ENCODE measurements at regions not wholly inside any gene's neighbourhood (a gene's known extent, or its start where the extent isn't known, plus 50 kb on each side); places are given as distances from the start of the nearest gene placed in this dataset.

GRCh38 chr1:218582646-218583045 is 237.5 kb downstream of the TGFB2 start:
- DNase-seq (ENCODE audit: low spot score), result no peak

GRCh38 chr1:218584418-218585155 is 239.5 kb downstream of the TGFB2 start:
- DNase-seq (ENCODE audit: low spot score), result peak; percentile 1

GRCh38 chr1:218585511-218586184 is 240.5 kb downstream of the TGFB2 start:
- DNase-seq (ENCODE audit: low spot score), result peak; percentile 72

- DNase-seq (ENCODE audit: low spot score), result no peak
These were observed 242.8 kb downstream of the TGFB2 start for GRCh38 chr1:218587900-218588299.

DNA sequence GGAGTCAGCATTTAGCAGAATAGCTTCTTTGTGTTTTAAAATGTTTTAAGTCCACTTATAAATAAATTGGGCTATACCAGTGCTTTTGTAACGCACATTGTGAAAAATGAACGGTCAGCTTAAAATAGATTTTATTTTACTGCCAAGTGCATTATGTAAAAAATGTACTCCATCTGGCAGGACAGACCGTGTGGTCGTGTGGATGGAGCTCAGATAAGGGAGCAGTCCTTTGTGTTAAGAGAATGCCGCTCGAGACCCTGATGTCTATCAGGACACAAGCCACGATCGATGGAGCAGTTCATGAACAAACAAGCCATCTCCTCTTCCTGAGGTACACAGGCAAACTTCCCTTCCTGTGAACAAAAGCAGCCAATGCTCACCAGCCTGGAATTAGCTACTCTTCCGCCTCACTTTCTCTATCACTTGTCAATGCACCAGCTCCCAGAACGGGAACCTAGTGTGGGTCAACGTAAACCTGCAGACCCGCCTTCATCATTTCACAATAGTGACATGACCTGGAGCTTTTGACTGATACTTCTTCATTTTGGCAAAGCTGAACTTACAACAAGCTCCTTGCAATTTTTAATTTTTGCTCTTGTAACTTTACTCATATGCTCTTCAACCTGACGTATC is 243.5 kb downstream of the TGFB2 start:
- DNase-seq (ENCODE audit: low spot score), result no peak

DNA sequence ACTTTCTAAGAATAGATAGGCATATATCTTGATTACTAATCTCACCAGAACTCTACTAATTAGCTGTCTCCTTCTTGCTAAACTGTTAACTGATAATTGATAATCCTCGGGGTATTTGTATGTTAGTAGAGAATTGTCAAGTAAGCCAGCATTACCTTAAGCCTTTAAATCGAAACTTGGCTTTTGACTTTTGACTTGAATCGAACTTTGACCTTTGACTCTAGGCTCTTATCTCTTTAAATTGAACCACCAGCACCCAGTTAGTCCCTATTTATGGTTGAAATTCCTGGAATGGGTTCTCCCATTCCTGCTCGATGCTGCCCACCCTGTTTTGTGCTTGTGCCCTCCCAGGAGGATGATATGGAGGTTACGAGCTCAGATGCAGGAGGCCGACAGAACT is 244.4 kb downstream of the TGFB2 start:
- DNase-seq (ENCODE audit: low spot score), result no peak

DNA sequence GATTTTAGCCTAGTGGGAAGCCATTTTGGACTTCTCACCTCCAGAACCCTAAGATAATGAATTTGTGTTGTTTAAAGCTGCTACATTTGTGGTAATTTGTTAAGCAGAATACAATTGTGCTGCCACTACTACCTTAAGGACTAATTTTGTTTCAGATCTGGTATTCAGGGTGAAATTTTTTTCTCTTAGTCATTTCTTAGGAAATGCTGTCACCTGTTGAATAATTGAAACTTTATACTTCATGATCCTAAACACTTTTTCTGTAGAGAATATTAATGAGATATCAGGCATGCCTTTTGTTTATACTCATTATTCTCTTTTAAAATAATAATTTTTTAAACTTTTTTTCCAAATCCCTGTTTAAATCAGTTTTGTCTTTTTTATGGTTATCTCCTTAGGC is 246.8 kb downstream of the TGFB2 start:
- DNase-seq (ENCODE audit: low spot score), result no peak

DNA sequence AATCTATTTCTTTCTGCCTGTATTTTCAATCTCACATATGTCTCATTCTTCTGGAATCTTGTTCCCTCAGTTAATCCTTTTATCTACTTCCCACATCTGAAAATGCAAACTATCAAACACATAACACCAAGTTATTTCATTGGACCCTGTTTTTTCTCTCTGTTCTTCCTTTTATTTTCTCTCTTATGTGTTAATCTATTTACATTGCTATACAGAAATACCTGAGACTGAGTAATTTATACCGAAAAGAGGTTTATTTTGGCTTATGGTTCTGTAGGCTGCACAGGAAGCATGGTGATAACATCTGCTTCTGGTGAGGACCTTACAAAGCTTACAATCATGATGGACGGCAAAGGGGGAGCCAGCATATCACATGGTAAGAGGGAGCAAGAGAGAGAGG is 247.6 kb downstream of the TGFB2 start:
- no peak for DNase-seq (ENCODE audit: low spot score)

DNA sequence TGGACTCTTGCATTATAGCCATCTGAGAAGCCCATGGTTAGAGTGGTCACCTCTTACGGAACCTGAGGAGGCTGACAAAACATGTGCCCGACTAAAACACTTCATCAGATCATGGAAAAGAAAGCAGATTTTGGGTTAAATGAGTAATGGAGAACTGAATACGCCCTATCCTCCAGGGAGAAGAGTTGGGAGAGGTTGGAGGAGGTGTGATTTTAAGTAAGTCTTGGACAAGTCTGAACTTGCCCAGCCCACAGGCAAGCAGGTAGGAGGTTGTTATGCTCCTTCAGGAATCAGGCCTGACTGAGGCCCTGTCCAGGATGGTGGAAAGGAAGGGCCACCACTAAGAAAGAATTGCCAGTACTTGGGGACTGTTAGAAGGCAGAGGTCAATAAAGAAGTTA is 255.8 kb downstream of the TGFB2 start:
- DNase-seq (ENCODE audit: low spot score), result no peak

- DNase-seq (ENCODE audit: low spot score), result no peak
These were observed 259.1 kb downstream of the TGFB2 start for GRCh38 chr1:218604217-218604616.

- DNase-seq (ENCODE audit: low spot score), result no peak
These were observed 266.9 kb downstream of the TGFB2 start for GRCh38 chr1:218611916-218612585.

DNA sequence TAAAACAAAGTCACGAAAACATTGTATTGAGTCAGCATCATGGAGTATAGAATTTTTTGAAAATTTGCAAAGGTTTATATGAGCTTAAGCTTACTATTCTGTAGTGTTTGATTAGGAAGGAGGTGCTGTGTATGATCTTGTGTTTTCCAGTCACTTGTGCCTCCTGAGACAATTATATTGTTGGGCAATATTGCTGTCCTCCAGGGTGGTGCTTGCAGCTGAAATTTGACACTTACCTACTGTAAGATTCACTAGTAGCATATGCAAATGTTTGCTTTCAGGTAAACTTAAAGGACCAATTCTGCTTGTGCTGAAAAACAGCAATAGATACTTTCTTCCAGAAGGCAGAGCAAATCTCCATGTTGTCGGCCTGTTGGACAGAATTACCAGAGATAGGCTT is 268.0 kb downstream of the TGFB2 start:
- DNase-seq (ENCODE audit: low spot score), result no peak

GRCh38 chr1:218614031-218614430 is 268.9 kb downstream of the TGFB2 start:
- no peak for DNase-seq (ENCODE audit: low spot score)

DNA sequence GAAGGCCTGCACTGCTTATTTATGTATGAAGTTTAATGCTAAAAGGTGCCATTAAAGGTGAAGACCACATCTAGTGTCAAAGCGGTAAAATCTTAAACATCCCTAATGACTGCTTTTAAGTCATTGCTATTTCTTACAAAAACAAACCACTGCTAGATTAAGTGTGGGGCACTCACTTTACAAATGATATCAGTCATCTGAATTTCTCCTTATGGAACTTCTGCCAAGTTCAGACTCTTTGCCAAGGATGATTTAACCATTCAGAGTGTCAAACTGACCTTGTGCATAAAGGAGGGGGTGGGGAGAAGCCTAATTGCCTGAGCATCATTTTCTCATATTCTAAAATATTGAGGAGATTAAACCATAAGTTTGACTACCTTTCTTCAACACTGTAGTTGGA is 271.5 kb downstream of the TGFB2 start:
- DNase-seq (ENCODE audit: low spot score), result no peak

GRCh38 chr1:218617986-218618385 is 272.9 kb downstream of the TGFB2 start:
- no peak for DNase-seq (ENCODE audit: low spot score)

- no peak for DNase-seq (ENCODE audit: low spot score)
These were observed 275.8 kb downstream of the TGFB2 start for GRCh38 chr1:218620956-218621355.

DNA sequence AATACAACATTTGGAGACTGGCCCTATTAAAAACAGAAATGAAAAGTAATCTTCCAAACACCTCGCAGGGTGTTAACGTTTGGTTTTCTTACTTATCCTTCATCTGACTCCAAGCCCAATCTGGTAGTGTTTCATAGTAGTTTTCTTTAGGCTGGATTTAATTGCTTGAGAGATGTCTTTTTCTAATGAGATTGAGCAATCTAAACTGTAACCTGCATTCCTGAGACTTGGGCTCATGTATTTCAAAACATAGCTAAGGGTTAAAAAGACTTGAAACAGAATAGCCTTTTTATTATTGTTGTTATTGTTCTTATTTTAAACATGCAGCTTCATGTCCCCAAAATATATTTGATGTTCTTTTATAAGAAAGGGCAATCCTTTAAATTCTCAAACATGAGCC is 278.9 kb downstream of the TGFB2 start:
- DNase-seq (ENCODE audit: low spot score), result no peak

- no peak for DNase-seq (ENCODE audit: low spot score)
These were observed 280.3 kb downstream of the TGFB2 start for GRCh38 chr1:218625393-218625792.

DNA sequence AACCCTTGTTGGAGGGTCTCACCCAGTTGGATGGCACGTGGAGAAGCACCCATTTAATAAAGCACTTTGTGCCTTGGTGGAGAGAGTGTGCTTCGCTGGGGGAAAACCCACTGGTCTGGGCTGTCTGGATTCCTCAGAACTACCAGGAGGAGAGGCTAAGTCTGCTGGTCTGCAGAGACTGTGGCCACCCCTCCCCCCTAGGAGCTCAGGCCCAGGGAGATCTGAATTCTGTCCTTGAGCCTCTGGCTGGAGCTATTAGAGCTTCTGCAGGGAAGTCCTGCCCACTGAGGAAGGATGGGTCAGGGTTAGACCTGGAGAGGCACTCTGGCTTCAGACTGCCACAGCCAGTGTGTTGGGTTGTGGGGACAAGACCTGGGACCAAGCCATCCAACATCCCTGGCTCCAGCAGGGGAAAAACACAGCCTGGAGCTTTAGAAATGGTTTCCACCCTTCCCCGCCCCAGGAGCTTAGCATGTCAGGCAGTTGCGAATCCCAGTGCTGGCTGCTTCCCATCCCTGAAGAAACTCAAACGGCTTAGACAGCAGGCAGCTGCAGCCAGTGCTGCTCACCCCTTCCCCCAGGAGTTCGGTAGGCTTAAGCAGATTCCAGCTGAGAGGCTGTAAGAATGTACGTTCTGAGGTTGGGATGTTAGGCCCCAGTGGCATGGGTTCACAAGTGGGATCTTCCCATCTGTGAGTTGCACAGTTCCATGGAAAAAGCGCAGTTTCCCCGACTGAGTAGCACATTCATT is 288.3 kb downstream of the TGFB2 start:
- DNase-seq (ENCODE audit: low spot score), result no peak

DNA sequence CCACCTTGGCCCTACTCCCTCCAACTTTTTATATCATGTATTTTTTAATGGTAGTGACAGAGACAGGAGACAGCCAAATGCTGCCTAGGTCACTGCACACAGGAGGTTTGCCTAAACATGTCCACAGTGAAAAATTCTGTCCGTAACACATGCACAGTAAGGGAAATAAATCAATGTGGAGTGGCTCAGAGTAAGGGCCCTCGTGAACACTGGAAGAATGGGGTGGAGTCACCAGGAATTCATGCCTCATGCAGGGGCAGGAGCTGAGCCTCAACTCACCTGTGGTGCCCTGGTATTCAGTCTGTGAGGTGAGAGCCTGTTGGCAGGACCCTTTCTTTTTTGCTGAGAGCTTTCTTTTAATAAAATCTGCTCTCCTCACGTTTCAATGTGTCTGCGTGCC is 289.1 kb downstream of the TGFB2 start:
- no peak for DNase-seq (ENCODE audit: low spot score)

DNA sequence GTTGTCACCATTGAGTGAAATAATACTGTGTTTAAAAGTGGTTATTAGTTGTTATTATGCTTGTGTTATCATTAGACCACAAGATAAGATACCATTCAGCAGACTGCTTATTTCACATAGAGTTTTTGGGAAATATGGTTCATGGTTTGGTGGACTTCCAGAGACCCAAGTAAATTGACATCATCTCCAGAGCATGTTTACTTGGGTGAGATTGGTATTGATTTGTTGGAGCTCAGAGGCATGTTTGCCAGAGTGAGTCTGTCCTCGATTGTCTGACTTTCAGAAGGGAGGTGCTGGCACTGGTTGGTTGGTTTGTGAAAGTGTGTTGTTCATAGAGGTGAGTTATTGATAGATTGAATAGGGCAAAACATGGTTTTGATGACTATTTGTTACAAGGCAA is 291.4 kb downstream of the TGFB2 start:
- no peak for DNase-seq (ENCODE audit: low spot score)

DNA sequence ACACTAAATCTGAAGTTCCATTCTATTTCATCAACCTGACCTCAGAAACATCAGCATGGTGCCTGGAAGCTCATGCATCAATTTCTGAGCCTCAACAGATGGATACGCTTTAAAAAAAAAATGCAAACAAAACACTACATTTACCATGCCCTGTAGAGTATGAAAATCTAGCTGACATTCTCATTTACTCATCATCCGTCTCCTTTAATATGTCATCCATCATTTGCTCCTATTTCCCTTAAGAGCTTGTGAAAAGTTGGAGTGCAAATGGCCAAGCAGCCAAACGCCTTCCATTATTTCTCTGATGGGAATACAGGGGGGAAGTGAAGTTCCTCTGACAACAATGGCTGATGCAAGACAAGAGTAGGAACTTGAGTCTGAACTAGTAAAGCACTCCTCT is 295.0 kb downstream of the TGFB2 start:
- DNase-seq (ENCODE audit: low spot score), result no peak
